ENCODE measurements at regions not wholly inside any gene's neighbourhood (a gene's known extent, or its start where the extent isn't known, plus 50 kb on each side); places are given as distances from the start of the nearest gene placed in this dataset.
"Not testable (repeated sequence)": the region's sequence is repeated elsewhere in the genome, so short reads cannot be mapped to it uniquely, and the experiment has no call there.

- no peak overlapping the region for H3K4me3 ChIP-seq (ENCODE audit: low read length)
- no peak for DNase-seq (ENCODE audit: low read depth)
- TF ChIP-seq CTCF (conservative IDR thresholded peaks at IDR 0.05; ENCODE audit: low read length), result no peak
Measured at GRCh38 chr12:91695964-91696363, 449.7 kb downstream of the BTG1 start.

- H3K4me3 ChIP-seq (ENCODE audit: low read length); DNase-seq (ENCODE audit: low read depth): not testable (repeated sequence)
Measured at GRCh38 chr12:91695406-91695805, 450.2 kb downstream of the BTG1 start.

GRCh38 chr12:91690531-91690930 lies 455.1 kb downstream of the BTG1 start:
- no peak overlapping the region for H3K4me3 ChIP-seq (ENCODE audit: low read length)
- TF ChIP-seq CTCF (conservative IDR thresholded peaks at IDR 0.05; ENCODE audit: low read length), result no peak
- no peak for DNase-seq (ENCODE audit: low read depth)

- peak; percentile 40 for DNase-seq (ENCODE audit: low read depth)
- no peak for TF ChIP-seq CTCF (conservative IDR thresholded peaks at IDR 0.05; ENCODE audit: low read length)
- H3K4me3 ChIP-seq (ENCODE audit: low read length), result no peak overlapping the region
Measured at GRCh38 chr12:91687052-91688017, 458.3 kb downstream of the BTG1 start.

- H3K4me3 ChIP-seq (ENCODE audit: low read length), result no peak overlapping the region
- peak; percentile 28 for DNase-seq (ENCODE audit: low read depth)
- no peak for TF ChIP-seq CTCF (conservative IDR thresholded peaks at IDR 0.05; ENCODE audit: low read length)
Measured at GRCh38 chr12:91685917-91686316, 459.7 kb downstream of the BTG1 start.

- H3K4me3 ChIP-seq (ENCODE audit: low read length), result no peak overlapping the region
- no peak for DNase-seq (ENCODE audit: low read depth)
- no peak for TF ChIP-seq CTCF (conservative IDR thresholded peaks at IDR 0.05; ENCODE audit: low read length)
Measured at GRCh38 chr12:91681751-91682150, 463.9 kb downstream of the BTG1 start.

GRCh38 chr12:91680864-91681263 lies 464.8 kb downstream of the BTG1 start:
- DNase-seq (ENCODE audit: low read depth), result no peak
- TF ChIP-seq CTCF (conservative IDR thresholded peaks at IDR 0.05; ENCODE audit: low read length), result no peak

More at GRCh38 chr12:91680864-91681263, 464.8 kb downstream of the BTG1 start:
- H3K4me3 ChIP-seq (ENCODE audit: low read length), result no peak overlapping the region

All from AG10803 (cell line).